Endothelial cell of umbilical vein (primary cell): ENCODE measurements at regions not wholly inside any gene's neighbourhood (a gene's known extent, or its start where the extent isn't known, plus 50 kb on each side); places are given as distances from the start of the nearest gene placed in this dataset.
A peak's percentile ranks its signal among the peaks of the same experiment; 100 is the strongest.

ENCODE experiments used
- BruUV-seq: library from RNA; stranded (reverse); fragments of 400-500 nt; replicated peaks from 2 replicates; lab custom pipeline; 2021; lab: Mats Ljungman, UMichigan
- CTCF ChIA-PET: fragments of 300-600, 350-600 bp; sonication (Branson Sonifier 250); formaldehyde crosslinking; loops from one replicate; lab custom pipeline; 2021; ENCODE audit warnings: antibody characterized with exemption, inconsistent platforms; lab: Charles Lee
- POLR2A ChIA-PET: fragments of 300-600, 350-600 bp; sonication (Branson Sonifier 250); formaldehyde crosslinking; loops from one replicate; lab custom pipeline; 2021; ENCODE audit warnings: antibody characterized with exemption, inconsistent platforms; lab: Charles Lee
- DNase-seq: peaks from one replicate; pipeline ENCODE4 v3.0.0-alpha.2; 2011; ENCODE audit warnings: low read depth, low spot score
- FAIRE-seq: peaks from 2 replicates; lab custom pipeline; 2011; peaks lifted over from hg19 to GRCh38; lab: Jason Lieb, UNC
- H2AFZ ChIP-seq: 2 replicates; pipeline ENCODE4 v1.6.0; 2012; ENCODE audit warnings: low read depth, low read length, control low read depth, inconsistent platforms
- H3K27ac ChIP-seq: 2 replicates; pipeline ENCODE4 v1.5.1; 2011; ENCODE audit warnings: low read depth, mild to moderate bottlenecking, control low read depth, low read length, moderate library complexity; ENCODE audit not compliant: insufficient read depth
- H3K27me3 ChIP-seq, 2 experiments: 2 replicates each; pipeline versions ENCODE4 v1.6.0 to v1.6.1; 2011; ENCODE audit warnings: low read length in 2 of 2, mixed read lengths in 1 of 2; ENCODE audit not compliant: control insufficient read depth in 2 of 2, insufficient read depth in 2 of 2
- H3K36me3 ChIP-seq, 2 experiments: 2 replicates in 1 of 2; 3 replicates in 1 of 2; pipeline ENCODE4 v1.5.1; 2011; ENCODE audit warnings: low read length in 2 of 2, mild to moderate bottlenecking in 1 of 2, moderate library complexity in 1 of 2; ENCODE audit not compliant: control insufficient read depth in 2 of 2, insufficient read depth in 2 of 2; ENCODE audit errors: extremely low read depth in 1 of 2
- H3K4me1 ChIP-seq: 3 replicates; pipeline ENCODE4 v1.5.1; 2011; ENCODE audit warnings: mild to moderate bottlenecking, low read length; ENCODE audit not compliant: control insufficient read depth, insufficient read depth; ENCODE audit errors: extremely low read depth
- H3K4me2 ChIP-seq: 2 replicates; pipeline ENCODE4 v1.6.1; 2011; ENCODE audit warnings: low read length, control low read depth, mixed read lengths; ENCODE audit not compliant: insufficient read depth
- H3K4me3 ChIP-seq, 3 experiments: fragments of 200-600 bp in 1 of 3; sonication (generic), shearing (Covaris generic) in 1 of 3; replicated peaks in 1 of 3; 2 replicates each; pipeline ENCODE4 v1.5.1; 2011 to 2016; ENCODE audit warnings: control low read depth in 3 of 3, low read length in 3 of 3, mild to moderate bottlenecking in 2 of 3, inconsistent platforms in 1 of 3, low read depth in 1 of 3, moderate library complexity in 1 of 3; ENCODE audit not compliant: insufficient read depth in 1 of 3
- H3K79me2 ChIP-seq: 2 replicates; pipeline ENCODE4 v1.6.0; 2012; ENCODE audit warnings: low read length, inconsistent platforms; ENCODE audit not compliant: control insufficient read depth, insufficient read depth
- H3K9ac ChIP-seq: replicated peaks from 2 replicates; pipeline ENCODE3; 2011; ENCODE audit warnings: low read length, control low read depth; ENCODE audit not compliant: insufficient read depth; ENCODE audit errors: extremely low read depth
- H3K9me1 ChIP-seq: replicated peaks from 3 replicates; pipeline ENCODE4 v1.6.0; 2011; ENCODE audit warnings: mild to moderate bottlenecking, low read length; ENCODE audit not compliant: control insufficient read depth, insufficient read depth; ENCODE audit errors: extremely low read depth
- H3K9me3 ChIP-seq: replicated peaks from 2 replicates; pipeline ENCODE4 v1.5.1; 2012; ENCODE audit warnings: low read length, inconsistent platforms; ENCODE audit not compliant: control insufficient read depth, insufficient read depth
- H4K20me1 ChIP-seq: replicated peaks from 2 replicates; pipeline ENCODE3; 2011; ENCODE audit warnings: mild to moderate bottlenecking, low read length; ENCODE audit not compliant: control insufficient read depth, insufficient read depth; ENCODE audit errors: extremely low read depth
- FOS ChIP-seq: IDR thresholded peaks from 2 replicates; pipeline ENCODE4 v1.6.1; 2011; ENCODE audit warnings: mild to moderate bottlenecking, low read length, moderate library complexity, borderline replicate concordance; ENCODE audit not compliant: insufficient read depth
- GATA2 ChIP-seq: IDR thresholded peaks from 2 replicates; pipeline ENCODE4 v1.7.0; 2011; ENCODE audit warnings: low read depth, mild to moderate bottlenecking, moderate library complexity, mixed read lengths, low read length; ENCODE audit not compliant: insufficient read length, insufficient read depth
- POLR2A ChIP-seq: IDR thresholded peaks from 2 replicates; pipeline ENCODE4 v1.6.1; 2012; ENCODE audit warnings: low read depth, mild to moderate bottlenecking, control low read depth, low read length
- POLR2AphosphoS5 ChIP-seq: IDR thresholded peaks from 2 replicates; pipeline ENCODE4 v1.6.1; 2012; ENCODE audit warnings: low read depth, mild to moderate bottlenecking, control low read depth, low read length, moderate library complexity; ENCODE audit not compliant: insufficient read depth
- dilution Hi-C: fragments of 300-500 bp; cut with MboI; formaldehyde crosslinking; loops from one replicate; pipeline ENCODE4 v1.15.0; 2019; ENCODE audit warnings: low sequenced_read_pairs; ENCODE audit not compliant: extremely low pct_ligation_motif_present
- intact Hi-C: fragments of 100-400 bp; cut with micrococcal nuclease; formaldehyde crosslinking; loops from one replicate; pipeline ENCODE4 v1.10.0; 2022

GRCh38 chr5:99331061-99331460, 402.3 kb upstream of the CHD1 start:
- CTCF ChIA-PET = no interaction called here
- no peak for DNase-seq
- BruUV-seq = no TSS peak
- no peaks in the 10 kb centered on the region for H3K27me3 ChIP-seq
- dilution Hi-C loops (no loop called here), intact Hi-C loops (no loop called here)
- H3K9me3 ChIP-seq = no peaks in the 10 kb centered on the region
- H3K9ac ChIP-seq = no peak overlapping the region
- H4K20me1 ChIP-seq = no peaks in the 10 kb centered on the region
- H3K27ac ChIP-seq = no peak overlapping the region
- no peak overlapping the region for H2AFZ ChIP-seq
- no peaks in the 10 kb centered on the region for H3K79me2 ChIP-seq
- no peak for FAIRE-seq
- POLR2A ChIA-PET = no interaction called here
- H3K4me1 ChIP-seq = no peaks in the 10 kb centered on the region
- H3K9me1 ChIP-seq = no peaks in the 10 kb centered on the region
- TF ChIP-seq FOS = no peak
- TF ChIP-seq POLR2AphosphoS5 = no peak
- no peak for TF ChIP-seq GATA2
- no peaks in the 10 kb centered on the region for H3K36me3 ChIP-seq
- H3K4me3 ChIP-seq = no peak overlapping the region
- no peak overlapping the region for H3K4me2 ChIP-seq

DNA sequence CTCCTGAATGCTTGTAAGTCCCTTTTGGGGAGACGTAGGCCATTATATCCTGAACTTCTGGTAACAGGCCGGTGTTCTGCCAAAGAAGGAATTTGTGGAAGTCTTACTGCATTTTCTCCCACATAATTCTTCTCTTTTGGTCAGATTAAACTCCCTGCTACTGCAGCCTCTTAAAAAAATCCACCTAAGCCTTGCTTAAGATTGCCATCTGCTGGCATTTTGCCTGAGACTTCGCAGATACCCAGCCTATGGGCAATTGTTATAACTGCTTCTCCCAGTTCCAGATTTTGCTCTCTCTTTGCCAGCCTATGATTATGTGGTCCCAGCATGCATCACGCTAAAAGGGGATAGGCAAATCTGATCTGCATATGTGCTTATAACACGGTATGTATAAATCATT, 391.6 kb upstream of the CHD1 start:
- DNase-seq = peak; percentile 9
- no peak overlapping the region for H3K4me2 ChIP-seq
- FAIRE-seq = no peak

More for the DNA sequence above, 391.6 kb upstream of the CHD1 start:
- Histone ChIP-seq H3K36me3 (no peaks in the 10 kb centered on the region), H3K9ac (no peak overlapping the region), H3K4me3 (no peak overlapping the region), H3K27me3 (no peaks in the 10 kb centered on the region), H3K27ac (no peak overlapping the region), H3K9me1 (no peaks in the 10 kb centered on the region), H3K4me1 (no peaks in the 10 kb centered on the region), H3K79me2 (no peaks in the 10 kb centered on the region), H3K9me3 (no peaks in the 10 kb centered on the region), H2AFZ (no peak overlapping the region), H4K20me1 (no peaks in the 10 kb centered on the region)
- CTCF ChIA-PET = no interaction called here
- TF ChIP-seq POLR2A = no peak
- POLR2A ChIA-PET = no interaction called here
- BruUV-seq = no TSS peak
- intact Hi-C loops (no loop called here), dilution Hi-C loops (no loop called here)
